Spleen (tissue), 11 donors: ENCODE measurements at regions not wholly inside any gene's neighbourhood (a gene's known extent, or its start where the extent isn't known, plus 50 kb on each side); places are given as distances from the start of the nearest gene placed in this dataset.

ENCODE experiments used
- DNase-seq: peaks from one replicate; pipeline ENCODE4 v3.0.0-alpha.2; 2020
- H3K27ac ChIP-seq, 8 donors: fragments of 200-600 bp; sonication (generic) in 7 of 8; 1 replicate in 4 of 8; 2 replicates in 4 of 8; pipeline versions ENCODE4 v1.5.0 to v1.8.0; 2016 to 2021; ENCODE audit warnings: inconsistent platforms in 4 of 8, mild to moderate bottlenecking in 4 of 8, moderate library complexity in 1 of 8
- H3K27me3 ChIP-seq, 7 donors: fragments of 200-600 bp; sonication (generic) in 6 of 7; replicated peaks in 1 of 7; 1 replicate in 4 of 7; 2 replicates in 3 of 7; pipeline versions ENCODE4 v1.5.0 to v1.8.0; 2016 to 2021; ENCODE audit warnings: inconsistent platforms in 3 of 7, mild to moderate bottlenecking in 1 of 7
- H3K36me3 ChIP-seq, 6 donors: fragments of 200-600 bp; sonication (generic) in 5 of 6; 1 replicate in 4 of 6; 2 replicates in 2 of 6; pipeline versions ENCODE4 v1.5.0 to v1.8.0; 2016 to 2021; ENCODE audit warnings: inconsistent platforms in 2 of 6
- H3K4me1 ChIP-seq, 6 donors: fragments of 200-600 bp; sonication (generic) in 5 of 6; 1 replicate in 3 of 6; 2 replicates in 3 of 6; pipeline versions ENCODE4 v1.5.0 to v1.8.0; 2016 to 2021; ENCODE audit warnings: inconsistent platforms in 3 of 6
- H3K4me3 ChIP-seq, 8 donors: fragments of 200-600 bp; sonication (generic) in 7 of 8; 1 replicate in 4 of 8; 2 replicates in 4 of 8; pipeline versions ENCODE4 v1.5.0 to v1.8.0; 2016 to 2021; ENCODE audit warnings: inconsistent platforms in 4 of 8, mild to moderate bottlenecking in 4 of 8, moderate library complexity in 2 of 8
- H3K9me3 ChIP-seq, 8 donors: fragments of 200-600 bp; sonication (generic) in 7 of 8; 1 replicate in 4 of 8; 2 replicates in 4 of 8; pipeline versions ENCODE4 v1.5.0 to v1.8.0; 2016 to 2021; ENCODE audit warnings: inconsistent platforms in 4 of 8
- CTCF ChIP-seq, 11 experiments: fragments of 200-600 bp in 7 of 11; fragments of 450-650 bp in 4 of 11; sonication (generic) in 4 of 11; IDR thresholded peaks in 8 of 11; conservative IDR thresholded peaks in 3 of 11; 1 replicate in 7 of 11; 2 replicates in 4 of 11; pipeline versions ENCODE4 v1.4.0 to v1.8.0; 2016 to 2021; ENCODE audit warnings: antibody characterized with exemption in 11 of 11, inconsistent platforms in 4 of 11, mild to moderate bottlenecking in 1 of 11
- POLR2A ChIP-seq, 3 donors: fragments of 450-650 bp; IDR thresholded peaks; one replicate each; pipeline ENCODE4 v1.5.1; 2017; ENCODE audit warnings: antibody characterized with exemption in 3 of 3, mild to moderate bottlenecking in 1 of 3
- POLR2AphosphoS5 ChIP-seq, 3 donors: sonication (generic); formaldehyde crosslinking; IDR thresholded peaks; one replicate each; pipeline ENCODE4 v1.5.1; 2017; ENCODE audit warnings: antibody characterized with exemption in 3 of 3
- WGBS, 5 donors: extraction: QIAGEN DNeasy Blood & Tissue Kit in 3 of 5; methylation state at CpG; one replicate each; pipeline versions ENCODE4 v1.1.5 to v1.1.7; 2013 to 2018; 5-methylcytosine and 5-hydroxymethylcytosine counted together
- intact Hi-C: fragments of 100-400 bp; cut with DNase I; formaldehyde crosslinking; loops from one replicate; pipeline ENCODE4 v1.15.0; 2023; ENCODE audit warnings: low total_unique reads
- donor health status: healthy with polysubstance abuse.
- donor health status: DM: no; HTN: no; CAD: no; lungs with moderate emphysema.
- donor health status: DM: no; HTN: no; CAD: no.
- donor health status: Bipolar disorder and iron deficiency.
- donor health status: healthy.
- donor health status: DM: no; HTN: no; CAD: no.
- donor health status: DM: yes; HTN: yes; CAD: no.

- DNase-seq, result no peak
- no peak overlapping the region for H3K4me3 ChIP-seq
Measured at GRCh38 chr17:71453876-71454422, 666.9 kb upstream of the SOX9 start.

GRCh38 chr17:71455219-71455618 is 665.6 kb upstream of the SOX9 start:
- Histone ChIP-seq H3K4me1 (no peaks in the 10 kb centered on the region), H3K27me3 (no peaks in the 10 kb centered on the region), H3K27ac (no peak overlapping the region), H3K4me3 (no peak overlapping the region), H3K36me3 (no peaks in the 10 kb centered on the region), H3K9me3 (no peaks in the 10 kb centered on the region)
- 72 to 85% (median 79%) methylated on average over 2 of the region's 2 CpGs for WGBS, 5 donors
- no peak for TF ChIP-seq POLR2AphosphoS5 (IDR thresholded peaks at IDR 0.05)
- no peak for DNase-seq
- intact Hi-C loops, result no loop called here

More at GRCh38 chr17:71453876-71454422, 666.9 kb upstream of the SOX9 start:
- TF ChIP-seq POLR2AphosphoS5 (IDR thresholded peaks at IDR 0.05) (no peak), CTCF (IDR thresholded peaks at IDR 0.05 in 8 of 11, conservative IDR thresholded peaks at IDR 0.05 in 3 of 11) (no peak), POLR2A (IDR thresholded peaks at IDR 0.05) (no peak)
- H3K27me3 ChIP-seq, result no peaks in the 10 kb centered on the region
- no peaks in the 10 kb centered on the region for H3K4me1 ChIP-seq
- no peaks in the 10 kb centered on the region for H3K9me3 ChIP-seq
- intact Hi-C loops, result no loop called here
- no peak overlapping the region for H3K27ac ChIP-seq
- H3K36me3 ChIP-seq, result no peaks in the 10 kb centered on the region
- 76 to 96% (median 88%) methylated on average over 4 of the region's 4 CpGs for WGBS, 5 donors

GRCh38 chr17:71458322-71458721 is 662.5 kb upstream of the SOX9 start:
- no peak overlapping the region for H3K4me3 ChIP-seq
- H3K9me3 ChIP-seq, result no peaks in the 10 kb centered on the region
- 82 to 98% (median 91%) methylated on average over 5 of the region's 5 CpGs for WGBS, 5 donors
- no peaks in the 10 kb centered on the region for H3K36me3 ChIP-seq
- H3K4me1 ChIP-seq, result no peaks in the 10 kb centered on the region
- intact Hi-C loops, result no loop called here
- no peak overlapping the region for H3K27ac ChIP-seq
- DNase-seq, result no peak
- TF ChIP-seq POLR2A (IDR thresholded peaks at IDR 0.05) (no peak), CTCF (IDR thresholded peaks at IDR 0.05 in 8 of 11, conservative IDR thresholded peaks at IDR 0.05 in 3 of 11) (no peak), POLR2AphosphoS5 (IDR thresholded peaks at IDR 0.05) (no peak)
- H3K27me3 ChIP-seq, result no peaks in the 10 kb centered on the region

DNA sequence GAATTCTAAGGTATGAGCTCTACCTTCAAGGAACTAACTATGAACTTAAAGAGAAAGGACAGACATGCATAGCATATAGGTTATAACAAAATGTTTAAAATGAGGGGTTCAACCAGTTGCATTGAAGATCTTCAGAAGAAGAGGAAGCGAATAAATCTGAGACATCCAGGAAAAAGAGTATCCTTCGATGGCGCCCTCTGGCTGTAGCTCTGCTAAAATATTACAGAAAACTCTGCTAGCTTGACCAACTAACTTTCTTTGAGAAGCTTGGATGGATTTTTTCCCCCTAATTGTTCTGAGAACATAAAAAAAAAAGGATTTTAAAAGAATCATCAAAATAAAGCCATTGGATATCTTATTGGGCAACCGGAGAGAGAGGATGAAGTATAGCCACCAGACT is 659.9 kb upstream of the SOX9 start:
- DNase-seq, result no peak
- H3K27me3 ChIP-seq, result no peaks in the 10 kb centered on the region
- 72 to 85% (median 75%) methylated on average over 4 of the region's 4 CpGs for WGBS, 5 donors
- H3K27ac ChIP-seq, result no peak overlapping the region
- no peaks in the 10 kb centered on the region for H3K36me3 ChIP-seq
- H3K9me3 ChIP-seq, result no peaks in the 10 kb centered on the region
- peak in 5 of 11 experiments; percentile 10 to 28 (median 15) for TF ChIP-seq CTCF (IDR thresholded peaks at IDR 0.05 in 8 of 11, conservative IDR thresholded peaks at IDR 0.05 in 3 of 11)
- TF ChIP-seq POLR2A (IDR thresholded peaks at IDR 0.05), result no peak
- no peak overlapping the region for H3K4me3 ChIP-seq
- H3K4me1 ChIP-seq, result no peaks in the 10 kb centered on the region
- intact Hi-C loops, result no loop called here
